GM12878 (cell line): ENCODE measurements at regions not wholly inside any gene's neighbourhood (a gene's known extent, or its start where the extent isn't known, plus 50 kb on each side); places are given as distances from the start of the nearest gene placed in this dataset.

ENCODE experiments used
- ATAC-seq: fragments of 200-7000 bp; cut with Tn5 transposase; 3 replicates; pipeline ENCODE4 v1.9.1; 2020; ENCODE audit warnings: mild to moderate bottlenecking, moderate library complexity
- BruUV-seq: library from RNA; stranded (reverse); fragments of 400-500 nt; replicated peaks from 2 replicates; lab custom pipeline; 2021; lab: Mats Ljungman, UMichigan
- CTCF ChIA-PET: fragments of 300-600 bp; sonication (Branson Sonifier 250); formaldehyde crosslinking; extraction: SDS; loops from one replicate; lab custom pipeline; 2021; ENCODE audit warnings: inconsistent platforms; lab: Yijun Ruan, JAX
- POLR2A ChIA-PET: fragments of 350-600 bp; formaldehyde crosslinking; extraction: SDS; loops from one replicate; lab custom pipeline; 2021; ENCODE audit warnings: inconsistent platforms; lab: Charles Lee
- RAD21 ChIA-PET: fragments of 300-600 bp; sonication (Branson Sonifier 250); formaldehyde crosslinking; loops from one replicate; lab custom pipeline; 2023; ENCODE audit warnings: antibody characterized with exemption; ENCODE audit not compliant: unreplicated experiment; lab: Charles Lee
- SMC1A ChIA-PET: fragments of 300-600 bp; sonication (Branson Sonifier 250); formaldehyde crosslinking; loops from one replicate; lab custom pipeline; 2023; ENCODE audit not compliant: unreplicated experiment, uncharacterized antibody; lab: Charles Lee
- DNase-seq: peaks from one replicate; pipeline ENCODE4 v3.0.0-alpha.2; 2011; ENCODE audit warnings: low read depth, low spot score
- FAIRE-seq: peaks from 3 replicates; lab custom pipeline; 2011; peaks lifted over from hg19 to GRCh38; lab: Jason Lieb, UNC
- H2AFZ ChIP-seq: 2 replicates; pipeline ENCODE4 v1.6.0; 2011; ENCODE audit warnings: low read depth, low read length, control low read depth; ENCODE audit not compliant: control insufficient read depth
- H3K27ac ChIP-seq: 2 replicates; pipeline ENCODE4 v1.5.1; 2011; ENCODE audit warnings: control low read depth; ENCODE audit not compliant: control insufficient read depth, insufficient read depth
- H3K27me3 ChIP-seq, 2 experiments: replicated peaks in 1 of 2; 2 replicates each; pipeline versions ENCODE4 v1.6.0 to v1.6.1; 2011; ENCODE audit warnings: low read length in 1 of 2; ENCODE audit not compliant: control insufficient read depth in 2 of 2, insufficient read depth in 2 of 2
- H3K36me3 ChIP-seq, 2 experiments: 2 replicates each; pipeline ENCODE4 v1.5.1; 2011; ENCODE audit warnings: low read length in 1 of 2; ENCODE audit not compliant: control insufficient read depth in 2 of 2, insufficient read depth in 2 of 2
- H3K4me1 ChIP-seq: 2 replicates; pipeline ENCODE4 v1.6.1; 2011; ENCODE audit warnings: mild to moderate bottlenecking, low read length, moderate library complexity, mixed read lengths; ENCODE audit not compliant: control insufficient read depth, insufficient read depth
- H3K4me2 ChIP-seq: 2 replicates; pipeline ENCODE4 v1.6.0; 2011; ENCODE audit warnings: control low read depth; ENCODE audit not compliant: control insufficient read depth, insufficient read depth
- H3K4me3 ChIP-seq: fragments of 200-600 bp; sonication (generic); 2 replicates; pipeline ENCODE4 v1.5.1; 2016
- H3K79me2 ChIP-seq: 2 replicates; pipeline ENCODE4 v1.6.0; 2011; ENCODE audit warnings: low read length; ENCODE audit not compliant: control insufficient read depth, insufficient read depth
- H3K9ac ChIP-seq: 2 replicates; pipeline ENCODE4 v1.8.0; 2011; ENCODE audit warnings: low read length, control low read depth, mixed read lengths; ENCODE audit not compliant: control insufficient read depth, insufficient read depth
- H3K9me3 ChIP-seq: replicated peaks from 3 replicates; pipeline ENCODE4 v1.5.1; 2011; ENCODE audit warnings: mild to moderate bottlenecking, low read length; ENCODE audit not compliant: control insufficient read depth, insufficient read depth
- H4K20me1 ChIP-seq: 2 replicates; pipeline ENCODE4 v1.6.0; 2011; ENCODE audit not compliant: control insufficient read depth, insufficient read depth
- CHD4 ChIP-seq: fragments of 200-600 bp; sonication (generic); IDR thresholded peaks from 2 replicates; pipeline ENCODE4 v1.6.1; 2016; ENCODE audit warnings: mild to moderate bottlenecking
- GATAD2B ChIP-seq: fragments of 450-650 bp; conservative IDR thresholded peaks from 2 replicates; pipeline ENCODE4 v1.6.1; 2017; ENCODE audit warnings: low read depth, mild to moderate bottlenecking, moderate library complexity
- HDGF ChIP-seq: fragments of 450-650 bp; IDR thresholded peaks from 2 replicates; pipeline ENCODE4 v1.6.1; 2016; ENCODE audit warnings: antibody characterized with exemption
- MEF2A ChIP-seq: IDR thresholded peaks from 2 replicates; pipeline ENCODE4 v1.6.1; 2011; ENCODE audit warnings: low read depth, mild to moderate bottlenecking, low read length, moderate library complexity; ENCODE audit not compliant: insufficient read depth
- TBL1XR1 ChIP-seq: IDR thresholded peaks from 2 replicates; pipeline ENCODE4 v1.6.1; 2012; ENCODE audit warnings: low read depth, low read length, improper control_type of control experiment
- WGBS: methylation state at CpG from one replicate; pipeline ENCODE4 v1.1.6; 2016; ENCODE audit warnings: low lambda C conversion rate; ENCODE audit not compliant: insufficient replicate concordance, insufficient coverage; ENCODE audit errors: missing lambda C conversion rate; 5-methylcytosine and 5-hydroxymethylcytosine counted together
- in situ Hi-C: fragments of 300-500 bp; cut with MboI; formaldehyde crosslinking; loops from 9 replicates; pipeline ENCODE4 v1.14.3; 2018; ENCODE audit warnings: mixed read lengths
- intact Hi-C: fragments of 100-400 bp; cut with micrococcal nuclease; formaldehyde crosslinking; loops from one replicate; pipeline ENCODE4 v1.14.2; 2022; ENCODE audit not compliant: unreplicated experiment
- TF ChIP-seq, protein P1 (sequence below): fragments of 150-350 bp; IDR thresholded peaks from 2 replicates; pipeline ENCODE4 v1.6.1; 2016; ENCODE audit warnings: low read depth, low read length

DNA sequence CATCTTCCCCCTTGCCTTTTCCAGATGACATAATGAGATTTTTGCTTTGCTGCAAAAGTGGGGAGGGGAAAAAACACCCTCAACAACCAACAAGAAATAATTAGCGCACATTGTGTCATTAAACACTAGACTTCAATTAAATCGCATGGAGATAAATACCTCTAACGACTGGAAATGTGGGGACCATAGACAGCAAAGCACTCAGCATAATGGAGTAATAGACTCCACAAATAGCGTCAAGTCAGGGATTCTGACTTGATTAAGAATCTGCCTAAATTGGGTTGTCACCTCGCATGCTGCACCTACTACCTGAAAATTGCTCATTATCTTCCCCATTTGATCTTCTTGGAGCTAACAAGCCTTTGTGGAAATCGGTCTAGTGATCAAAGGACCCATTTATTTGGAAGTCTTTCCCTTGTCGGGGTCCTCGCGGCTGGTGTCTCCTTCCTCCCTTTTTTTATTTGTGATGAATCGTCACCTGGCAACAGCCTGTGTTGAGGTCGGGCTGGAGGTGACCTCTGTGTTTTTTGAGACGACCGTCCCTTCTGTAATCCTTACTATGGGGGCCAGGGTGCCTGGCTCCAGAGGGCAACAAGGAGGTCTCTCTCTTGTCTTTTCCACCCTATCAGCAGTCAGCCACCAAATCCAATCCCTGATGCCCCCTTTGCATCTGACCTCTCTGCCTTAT lies 75.3 kb upstream of the IGSF21 start:
- ATAC-seq: no peak
- no peak for FAIRE-seq
- intact Hi-C loops (no loop called here), in situ Hi-C loops (no loop called here)
- no peaks in the 10 kb centered on the region for H3K4me1 ChIP-seq
- RAD21 ChIA-PET: no interaction called here
- SMC1A ChIA-PET: no interaction called here
- H2AFZ ChIP-seq: no peak overlapping the region
- BruUV-seq: no TSS peak
- WGBS: 40% methylated on average over 13 of the region's 13 CpGs
- no peaks in the 10 kb centered on the region for H3K36me3 ChIP-seq
- no peak for DNase-seq
- no peaks in the 10 kb centered on the region for H4K20me1 ChIP-seq
- H3K9ac ChIP-seq: no peak overlapping the region
- no peak overlapping the region for H3K4me3 ChIP-seq
- peaks cover 0 to 2% of the 10 kb centered on the region in 2 experiments; a peak in 2 of 4 replicates for H3K27me3 ChIP-seq
- no peaks in the 10 kb centered on the region for H3K79me2 ChIP-seq
- no peak overlapping the region for H3K27ac ChIP-seq
- POLR2A ChIA-PET: no interaction called here
- TF ChIP-seq, protein P1, sequence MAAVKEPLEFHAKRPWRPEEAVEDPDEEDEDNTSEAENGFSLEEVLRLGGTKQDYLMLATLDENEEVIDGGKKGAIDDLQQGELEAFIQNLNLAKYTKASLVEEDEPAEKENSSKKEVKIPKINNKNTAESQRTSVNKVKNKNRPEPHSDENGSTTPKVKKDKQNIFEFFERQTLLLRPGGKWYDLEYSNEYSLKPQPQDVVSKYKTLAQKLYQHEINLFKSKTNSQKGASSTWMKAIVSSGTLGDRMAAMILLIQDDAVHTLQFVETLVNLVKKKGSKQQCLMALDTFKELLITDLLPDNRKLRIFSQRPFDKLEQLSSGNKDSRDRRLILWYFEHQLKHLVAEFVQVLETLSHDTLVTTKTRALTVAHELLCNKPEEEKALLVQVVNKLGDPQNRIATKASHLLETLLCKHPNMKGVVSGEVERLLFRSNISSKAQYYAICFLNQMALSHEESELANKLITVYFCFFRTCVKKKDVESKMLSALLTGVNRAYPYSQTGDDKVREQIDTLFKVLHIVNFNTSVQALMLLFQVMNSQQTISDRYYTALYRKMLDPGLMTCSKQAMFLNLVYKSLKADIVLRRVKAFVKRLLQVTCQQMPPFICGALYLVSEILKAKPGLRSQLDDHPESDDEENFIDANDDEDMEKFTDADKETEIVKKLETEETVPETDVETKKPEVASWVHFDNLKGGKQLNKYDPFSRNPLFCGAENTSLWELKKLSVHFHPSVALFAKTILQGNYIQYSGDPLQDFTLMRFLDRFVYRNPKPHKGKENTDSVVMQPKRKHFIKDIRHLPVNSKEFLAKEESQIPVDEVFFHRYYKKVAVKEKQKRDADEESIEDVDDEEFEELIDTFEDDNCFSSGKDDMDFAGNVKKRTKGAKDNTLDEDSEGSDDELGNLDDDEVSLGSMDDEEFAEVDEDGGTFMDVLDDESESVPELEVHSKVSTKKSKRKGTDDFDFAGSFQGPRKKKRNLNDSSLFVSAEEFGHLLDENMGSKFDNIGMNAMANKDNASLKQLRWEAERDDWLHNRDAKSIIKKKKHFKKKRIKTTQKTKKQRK: no peak
- TF ChIP-seq GATAD2B: no peak
- no peak for TF ChIP-seq HDGF
- no peak for TF ChIP-seq CHD4
- no peak for TF ChIP-seq TBL1XR1
- TF ChIP-seq MEF2A: no peak
- no peaks in the 10 kb centered on the region for H3K9me3 ChIP-seq
- CTCF ChIA-PET: no interaction called here
- H3K4me2 ChIP-seq: no peak overlapping the region
